H9 (cell line): ENCODE measurements at regions not wholly inside any gene's neighbourhood (a gene's known extent, or its start where the extent isn't known, plus 50 kb on each side); places are given as distances from the start of the nearest gene placed in this dataset.

ENCODE experiments used
- DNase-seq: peaks from one replicate; pipeline ENCODE4 v3.0.0-alpha.2; 2017
- H2AFZ ChIP-seq: one replicate; pipeline ENCODE4 v1.6.1; 2013; ENCODE audit warnings: mild to moderate bottlenecking, low read length, control low read depth, moderate library complexity
- H2AK5ac ChIP-seq: 2 replicates; pipeline ENCODE4 v1.6.1; 2013; ENCODE audit warnings: low read length, control low read depth, mixed read lengths; ENCODE audit not compliant: insufficient read length
- H2BK120ac ChIP-seq: one replicate; pipeline ENCODE4 v1.6.1; 2013; ENCODE audit warnings: low read depth, mild to moderate bottlenecking, low read length, control low read depth, inconsistent platforms; ENCODE audit not compliant: poor library complexity, severe bottlenecking
- H2BK12ac ChIP-seq: 2 replicates; pipeline ENCODE4 v1.6.1; 2013; ENCODE audit warnings: low read length, control low read depth, mixed read lengths, low read depth; ENCODE audit not compliant: insufficient read length
- H2BK15ac ChIP-seq: 2 replicates; pipeline ENCODE4 v1.6.1; 2013; ENCODE audit warnings: low read depth, low read length, control low read depth
- H2BK20ac ChIP-seq: one replicate; pipeline ENCODE4 v1.6.1; 2013; ENCODE audit warnings: low read depth, mild to moderate bottlenecking, low read length, control low read depth, inconsistent platforms; ENCODE audit not compliant: poor library complexity, severe bottlenecking
- H2BK5ac ChIP-seq: 2 replicates; pipeline ENCODE4 v1.6.1; 2013; ENCODE audit warnings: low read length, control low read depth, mixed read lengths; ENCODE audit not compliant: insufficient read length
- H3K14ac ChIP-seq: 2 replicates; pipeline ENCODE4 v1.6.1; 2013; ENCODE audit warnings: low read length, control low read depth; ENCODE audit not compliant: insufficient read depth
- H3K18ac ChIP-seq: 2 replicates; pipeline ENCODE4 v1.6.1; 2013; ENCODE audit warnings: low read depth, mild to moderate bottlenecking, mixed read lengths, low read length, control low read depth; ENCODE audit not compliant: insufficient read length
- H3K23ac ChIP-seq: 2 replicates; pipeline ENCODE4 v1.6.1; 2013; ENCODE audit warnings: low read length, control low read depth, mixed read lengths, low read depth; ENCODE audit not compliant: insufficient read length
- H3K23me2 ChIP-seq: 2 replicates; pipeline ENCODE4 v1.6.1; 2013; ENCODE audit warnings: low read depth, mild to moderate bottlenecking, mixed read lengths, low read length, control low read depth; ENCODE audit not compliant: insufficient read length, poor library complexity, severe bottlenecking
- H3K27ac ChIP-seq: 2 replicates; pipeline ENCODE4 v1.5.1; 2013; ENCODE audit warnings: low read length, control low read depth, mixed read lengths, low read depth; ENCODE audit not compliant: insufficient read length
- H3K27me3 ChIP-seq: 2 replicates; pipeline ENCODE4 v1.6.1; 2013; ENCODE audit warnings: low read length, control low read depth, inconsistent platforms; ENCODE audit not compliant: insufficient read depth
- H3K4ac ChIP-seq: 2 replicates; pipeline ENCODE4 v1.6.1; 2013; ENCODE audit warnings: low read depth, mild to moderate bottlenecking, control low read depth, inconsistent platforms, low read length, moderate library complexity
- H3K4me1 ChIP-seq: 2 replicates; pipeline ENCODE4 v1.6.1; 2013; ENCODE audit warnings: low read length, control low read depth, inconsistent platforms; ENCODE audit not compliant: insufficient read depth
- H3K4me2 ChIP-seq: 2 replicates; pipeline ENCODE4 v1.6.1; 2013; ENCODE audit warnings: low read length, control low read depth, mixed read lengths; ENCODE audit not compliant: insufficient read length, insufficient read depth
- H3K56ac ChIP-seq: 2 replicates; pipeline ENCODE4 v1.6.1; 2013; ENCODE audit warnings: low read depth, mild to moderate bottlenecking, mixed read lengths, low read length, control low read depth; ENCODE audit not compliant: insufficient read length
- H3K79me1 ChIP-seq: 2 replicates; pipeline ENCODE4 v1.6.1; 2013; ENCODE audit warnings: low read depth, mild to moderate bottlenecking, moderate library complexity, low read length, control low read depth, inconsistent platforms; ENCODE audit not compliant: insufficient read depth, poor library complexity, severe bottlenecking
- H3K79me2 ChIP-seq: 2 replicates; pipeline ENCODE4 v1.6.1; 2013; ENCODE audit warnings: low read length, control low read depth, inconsistent platforms; ENCODE audit not compliant: insufficient read depth
- H3K9ac ChIP-seq: 2 replicates; pipeline ENCODE4 v1.6.1; 2013; ENCODE audit warnings: low read length, control low read depth, mixed read lengths; ENCODE audit not compliant: insufficient read length; ENCODE audit errors: extremely low read depth
- H3K9me3 ChIP-seq: one replicate; pipeline ENCODE4 v1.6.1; 2013; ENCODE audit warnings: low read depth, low read length, inconsistent platforms; ENCODE audit not compliant: control insufficient read depth
- H3T11ph ChIP-seq: one replicate; pipeline ENCODE4 v1.6.1; 2013; ENCODE audit warnings: mild to moderate bottlenecking, low read length, control low read depth, inconsistent platforms
- H4K20me1 ChIP-seq: one replicate; pipeline ENCODE4 v1.6.1; 2013; ENCODE audit not compliant: control insufficient read depth, insufficient read length, insufficient read depth
- H4K5ac ChIP-seq: 2 replicates; pipeline ENCODE4 v1.6.1; 2013; ENCODE audit warnings: low read depth, mild to moderate bottlenecking, mixed read lengths, low read length, control low read depth; ENCODE audit not compliant: insufficient read length
- H4K8ac ChIP-seq: replicated peaks from 2 replicates; pipeline ENCODE4 v1.6.1; 2013; ENCODE audit warnings: low read length, control low read depth, mixed read lengths, low read depth; ENCODE audit not compliant: insufficient read length
- H4K91ac ChIP-seq: 2 replicates; pipeline ENCODE4 v1.6.1; 2013; ENCODE audit warnings: low read depth, mild to moderate bottlenecking, moderate library complexity, mixed read lengths, low read length, control low read depth; ENCODE audit not compliant: insufficient read length
- H3K27ac Mint-ChIP-seq, 3 experiments: 2 replicates in 2 of 3; 3 replicates in 1 of 3; pipeline ENCODE4 v1.8.0; 2020 to 2021; ENCODE audit warnings: mixed read lengths in 3 of 3, mild to moderate bottlenecking in 1 of 3, moderate library complexity in 1 of 3
- H3K27me3 Mint-ChIP-seq: 2 replicates; pipeline ENCODE4 v1.8.0; 2021; ENCODE audit warnings: low read depth, mild to moderate bottlenecking, moderate library complexity, mixed read lengths
- H3K36me3 Mint-ChIP-seq, 3 experiments: 2 replicates in 2 of 3; 3 replicates in 1 of 3; pipeline ENCODE4 v1.8.0; 2020 to 2021; ENCODE audit warnings: low read depth in 3 of 3, mixed read lengths in 3 of 3; ENCODE audit not compliant: insufficient read depth in 1 of 3
- H3K4me1 Mint-ChIP-seq, 2 experiments: 2 replicates each; pipeline ENCODE4 v1.8.0; 2020; ENCODE audit warnings: mixed read lengths in 2 of 2
- H3K4me3 Mint-ChIP-seq, 2 experiments: 2 replicates in 1 of 2; 3 replicates in 1 of 2; pipeline ENCODE4 v1.8.0; 2020 to 2021; ENCODE audit warnings: mild to moderate bottlenecking in 2 of 2, mixed read lengths in 2 of 2, moderate library complexity in 1 of 2
- H3K9me3 Mint-ChIP-seq, 2 experiments: 2 replicates in 1 of 2; 3 replicates in 1 of 2; pipeline ENCODE4 v1.8.0; 2020; ENCODE audit warnings: mild to moderate bottlenecking in 2 of 2, mixed read lengths in 2 of 2, moderate library complexity in 1 of 2
- WGBS: extraction: QIAGEN DNeasy Blood & Tissue Kit; methylation state at CpG from one replicate; pipeline ENCODE4 v1.1.7; 2013; ENCODE audit warnings: missing lambda C conversion rate, low lambda C conversion rate, mixed read lengths; ENCODE audit not compliant: insufficient read length; ENCODE audit errors: extremely low coverage; 5-methylcytosine and 5-hydroxymethylcytosine counted together
- TF ChIP-seq, protein P1 (sequence below): fragments of 200-600 bp; sonication (generic); conservative IDR thresholded peaks from 3 replicates; pipeline ENCODE4 v1.8.0; 2021; ENCODE audit warnings: antibody characterized with exemption, mild to moderate bottlenecking

DNA sequence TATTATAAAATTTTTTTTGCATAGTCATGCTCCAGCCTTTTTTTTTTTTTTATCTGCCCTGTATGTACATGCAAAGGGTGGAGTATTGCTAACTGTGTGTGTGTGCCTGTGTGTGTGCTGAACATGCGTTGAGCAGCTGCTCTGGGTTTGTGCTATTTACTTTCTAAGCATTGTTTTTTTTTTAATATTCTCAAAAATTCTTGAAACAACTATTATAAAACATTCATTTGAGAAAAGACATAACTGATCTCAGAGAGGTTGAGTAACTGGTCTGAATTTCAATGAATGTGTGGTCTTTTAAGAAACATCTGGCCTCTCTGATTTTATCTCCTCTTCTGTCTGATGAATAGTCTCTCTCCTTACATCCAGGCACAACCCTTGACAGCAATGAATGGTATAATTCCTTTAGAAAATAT lies 366.0 kb upstream of the SLC14A2 start:
- Histone ChIP-seq H4K20me1 (no peaks in the 10 kb centered on the region), H2BK12ac (no peak overlapping the region), H3K14ac (no peak overlapping the region), H3T11ph (no peak overlapping the region), H3K9me3 (no peaks in the 10 kb centered on the region), H3K27ac (no peak overlapping the region), H2BK15ac (no peak overlapping the region), H3K4me1 (no peaks in the 10 kb centered on the region), H3K4ac (no peak overlapping the region), H3K23ac (no peak overlapping the region), H2BK20ac (no peak overlapping the region), H2AK5ac (no peak overlapping the region), H3K18ac (no peak overlapping the region), H3K79me2 (no peaks in the 10 kb centered on the region), H4K91ac (no peak overlapping the region), H3K9ac (no peak overlapping the region), H2AFZ (no peak overlapping the region), H4K8ac (no peak overlapping the region), H3K4me2 (no peak overlapping the region), H4K5ac (no peak overlapping the region), H2BK120ac (no peak overlapping the region), H3K56ac (no peak overlapping the region), H3K27me3 (no peaks in the 10 kb centered on the region), H3K23me2 (no peaks in the 10 kb centered on the region), H3K79me1 (no peaks in the 10 kb centered on the region), H2BK5ac (no peak overlapping the region)
- H3K27ac Mint-ChIP-seq: no peak overlapping the region
- DNase-seq: no peak
- TF ChIP-seq, protein P1, sequence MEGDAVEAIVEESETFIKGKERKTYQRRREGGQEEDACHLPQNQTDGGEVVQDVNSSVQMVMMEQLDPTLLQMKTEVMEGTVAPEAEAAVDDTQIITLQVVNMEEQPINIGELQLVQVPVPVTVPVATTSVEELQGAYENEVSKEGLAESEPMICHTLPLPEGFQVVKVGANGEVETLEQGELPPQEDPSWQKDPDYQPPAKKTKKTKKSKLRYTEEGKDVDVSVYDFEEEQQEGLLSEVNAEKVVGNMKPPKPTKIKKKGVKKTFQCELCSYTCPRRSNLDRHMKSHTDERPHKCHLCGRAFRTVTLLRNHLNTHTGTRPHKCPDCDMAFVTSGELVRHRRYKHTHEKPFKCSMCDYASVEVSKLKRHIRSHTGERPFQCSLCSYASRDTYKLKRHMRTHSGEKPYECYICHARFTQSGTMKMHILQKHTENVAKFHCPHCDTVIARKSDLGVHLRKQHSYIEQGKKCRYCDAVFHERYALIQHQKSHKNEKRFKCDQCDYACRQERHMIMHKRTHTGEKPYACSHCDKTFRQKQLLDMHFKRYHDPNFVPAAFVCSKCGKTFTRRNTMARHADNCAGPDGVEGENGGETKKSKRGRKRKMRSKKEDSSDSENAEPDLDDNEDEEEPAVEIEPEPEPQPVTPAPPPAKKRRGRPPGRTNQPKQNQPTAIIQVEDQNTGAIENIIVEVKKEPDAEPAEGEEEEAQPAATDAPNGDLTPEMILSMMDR: no peak
- H3K27me3 Mint-ChIP-seq: no peaks in the 10 kb centered on the region
- no peaks in the 10 kb centered on the region for H3K36me3 Mint-ChIP-seq
- H3K4me3 Mint-ChIP-seq: no peak overlapping the region
- H3K9me3 Mint-ChIP-seq: no peaks in the 10 kb centered on the region
- WGBS: no CpG with 5 or more reads among the region's 1 CpG
- H3K4me1 Mint-ChIP-seq: peaks cover 2 to 5% of the 10 kb centered on the region in 2 experiments
